ENCODE measurements at regions not wholly inside any gene's neighbourhood (a gene's known extent, or its start where the extent isn't known, plus 50 kb on each side); places are given as distances from the start of the nearest gene placed in this dataset.

DNA sequence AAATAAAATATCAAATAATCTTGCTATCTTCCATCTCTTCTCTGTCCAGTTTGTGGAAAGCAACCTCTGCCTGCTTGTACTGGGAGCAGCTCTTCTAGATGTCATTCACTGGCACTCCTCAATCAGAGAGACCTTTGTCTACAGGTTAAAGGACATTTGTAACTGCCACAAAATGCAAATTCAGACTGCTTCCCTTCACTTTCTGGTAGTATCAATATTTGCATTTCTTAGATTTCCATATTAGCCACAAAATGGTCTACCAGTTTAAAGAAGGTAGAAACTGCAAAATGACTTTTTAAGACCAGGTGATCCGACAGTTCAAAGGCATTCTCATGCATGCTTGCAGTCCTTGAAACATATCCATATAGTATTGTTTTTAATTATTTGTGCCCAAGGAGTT is 51.7 kb upstream of the RCN1 start:
- no peak for ATAC-seq (ENCODE audit: low read depth)
- TF ChIP-seq, protein P1, sequence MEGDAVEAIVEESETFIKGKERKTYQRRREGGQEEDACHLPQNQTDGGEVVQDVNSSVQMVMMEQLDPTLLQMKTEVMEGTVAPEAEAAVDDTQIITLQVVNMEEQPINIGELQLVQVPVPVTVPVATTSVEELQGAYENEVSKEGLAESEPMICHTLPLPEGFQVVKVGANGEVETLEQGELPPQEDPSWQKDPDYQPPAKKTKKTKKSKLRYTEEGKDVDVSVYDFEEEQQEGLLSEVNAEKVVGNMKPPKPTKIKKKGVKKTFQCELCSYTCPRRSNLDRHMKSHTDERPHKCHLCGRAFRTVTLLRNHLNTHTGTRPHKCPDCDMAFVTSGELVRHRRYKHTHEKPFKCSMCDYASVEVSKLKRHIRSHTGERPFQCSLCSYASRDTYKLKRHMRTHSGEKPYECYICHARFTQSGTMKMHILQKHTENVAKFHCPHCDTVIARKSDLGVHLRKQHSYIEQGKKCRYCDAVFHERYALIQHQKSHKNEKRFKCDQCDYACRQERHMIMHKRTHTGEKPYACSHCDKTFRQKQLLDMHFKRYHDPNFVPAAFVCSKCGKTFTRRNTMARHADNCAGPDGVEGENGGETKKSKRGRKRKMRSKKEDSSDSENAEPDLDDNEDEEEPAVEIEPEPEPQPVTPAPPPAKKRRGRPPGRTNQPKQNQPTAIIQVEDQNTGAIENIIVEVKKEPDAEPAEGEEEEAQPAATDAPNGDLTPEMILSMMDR (IDR thresholded peaks at IDR 0.05; ENCODE audit: poor library complexity, severe bottlenecking), result no peak
- Histone ChIP-seq H3K27me3 (ENCODE audit: insufficient read depth, poor library complexity, severe bottlenecking) (peaks cover 3% of the 10 kb centered on the region), H3K27ac (ENCODE audit: poor library complexity, severe bottlenecking) (no peak overlapping the region), H3K4me3 (ENCODE audit: severe bottlenecking) (no peak overlapping the region), H3K4me1 (ENCODE audit: insufficient read depth, poor library complexity, severe bottlenecking) (no peaks in the 10 kb centered on the region), H3K36me3 (ENCODE audit: low read depth) (no peaks in the 10 kb centered on the region), H3K9me3 (ENCODE audit: severe bottlenecking) (no peaks in the 10 kb centered on the region)
- DNase-seq (ENCODE audit: low spot score), result no peak

DNA sequence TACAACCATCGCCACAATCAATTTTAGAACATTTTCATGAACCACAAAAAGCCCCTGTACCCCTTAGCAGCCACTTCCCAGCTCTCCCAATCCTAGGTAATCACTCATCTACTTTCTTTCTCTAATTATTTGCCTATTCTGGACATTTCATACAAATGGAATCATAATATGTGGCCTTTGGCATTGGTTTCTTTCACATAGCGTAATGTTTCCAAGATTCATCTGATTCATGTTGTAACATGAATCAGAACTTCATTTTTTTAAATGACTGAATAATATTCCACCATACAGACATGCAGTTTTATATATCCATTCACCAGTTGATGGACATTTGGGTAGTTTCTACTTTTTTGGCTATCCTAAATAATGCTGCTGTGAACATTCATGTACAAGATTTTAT is 56.2 kb upstream of the RCN1 start:
- Histone ChIP-seq H3K36me3 (ENCODE audit: low read depth) (no peaks in the 10 kb centered on the region), H3K9me3 (ENCODE audit: severe bottlenecking) (no peaks in the 10 kb centered on the region), H3K4me3 (ENCODE audit: severe bottlenecking) (no peak overlapping the region), H3K27me3 (ENCODE audit: insufficient read depth, poor library complexity, severe bottlenecking) (peaks cover 3% of the 10 kb centered on the region), H3K27ac (ENCODE audit: poor library complexity, severe bottlenecking) (no peak overlapping the region), H3K4me1 (ENCODE audit: insufficient read depth, poor library complexity, severe bottlenecking) (no peaks in the 10 kb centered on the region)
- ATAC-seq (ENCODE audit: low read depth) (no peak), DNase-seq (ENCODE audit: low spot score) (no peak)
- TF ChIP-seq, protein P1 (IDR thresholded peaks at IDR 0.05; ENCODE audit: poor library complexity, severe bottlenecking), result no peak

DNA sequence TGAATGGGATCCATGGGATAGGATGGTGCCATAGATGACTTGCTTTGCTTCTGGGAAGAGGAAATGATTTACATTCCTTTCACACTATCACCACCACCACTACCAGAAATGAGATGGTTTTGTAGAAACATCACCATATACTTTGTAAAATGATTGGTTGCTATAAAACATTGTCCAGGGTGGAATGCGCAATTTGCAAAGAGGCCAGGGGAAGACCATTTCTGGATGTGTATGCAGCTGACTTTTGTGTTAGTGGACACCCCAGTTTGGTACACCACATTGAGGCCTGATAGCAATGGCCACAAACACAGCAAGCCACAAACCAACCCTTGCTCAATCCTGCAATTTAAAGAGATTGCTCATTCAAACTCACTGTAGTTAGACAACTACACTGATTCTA is 56.7 kb upstream of the RCN1 start:
- Histone ChIP-seq H3K9me3 (ENCODE audit: severe bottlenecking) (no peaks in the 10 kb centered on the region), H3K27ac (ENCODE audit: poor library complexity, severe bottlenecking) (no peak overlapping the region), H3K36me3 (ENCODE audit: low read depth) (no peaks in the 10 kb centered on the region), H3K4me3 (ENCODE audit: severe bottlenecking) (no peak overlapping the region), H3K4me1 (ENCODE audit: insufficient read depth, poor library complexity, severe bottlenecking) (no peaks in the 10 kb centered on the region), H3K27me3 (ENCODE audit: insufficient read depth, poor library complexity, severe bottlenecking) (peaks cover 3% of the 10 kb centered on the region)
- DNase-seq (ENCODE audit: low spot score), result no peak
- TF ChIP-seq, protein P1 (IDR thresholded peaks at IDR 0.05; ENCODE audit: poor library complexity, severe bottlenecking), result no peak
- no peak for ATAC-seq (ENCODE audit: low read depth)

DNA sequence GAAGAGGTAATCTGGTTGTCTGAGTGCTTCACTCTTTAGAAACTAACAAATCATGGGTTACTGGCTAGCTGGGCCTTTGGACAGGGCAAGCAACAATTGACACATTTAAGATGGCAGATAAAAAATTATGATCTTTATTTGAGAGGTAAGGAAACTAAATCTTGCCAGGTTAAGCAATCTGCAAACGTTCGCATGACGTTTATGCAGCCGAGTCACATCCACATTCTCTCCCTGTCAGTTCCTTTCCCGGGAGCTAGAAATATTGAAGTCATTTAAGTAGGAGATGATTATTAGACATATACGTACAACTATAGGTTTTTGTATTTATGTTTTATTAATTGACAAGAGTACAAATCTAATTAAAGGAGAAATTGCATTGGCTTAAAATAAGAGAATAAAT is 57.4 kb upstream of the RCN1 start:
- DNase-seq (ENCODE audit: low spot score), result no peak
- ATAC-seq (ENCODE audit: low read depth), result no peak
- Histone ChIP-seq H3K36me3 (ENCODE audit: low read depth) (no peaks in the 10 kb centered on the region), H3K27me3 (ENCODE audit: insufficient read depth, poor library complexity, severe bottlenecking) (peaks cover 3% of the 10 kb centered on the region), H3K9me3 (ENCODE audit: severe bottlenecking) (no peaks in the 10 kb centered on the region), H3K4me1 (ENCODE audit: insufficient read depth, poor library complexity, severe bottlenecking) (no peaks in the 10 kb centered on the region), H3K27ac (ENCODE audit: poor library complexity, severe bottlenecking) (no peak overlapping the region), H3K4me3 (ENCODE audit: severe bottlenecking) (no peak overlapping the region)
- TF ChIP-seq, protein P1 (IDR thresholded peaks at IDR 0.05; ENCODE audit: poor library complexity, severe bottlenecking), result no peak

DNA sequence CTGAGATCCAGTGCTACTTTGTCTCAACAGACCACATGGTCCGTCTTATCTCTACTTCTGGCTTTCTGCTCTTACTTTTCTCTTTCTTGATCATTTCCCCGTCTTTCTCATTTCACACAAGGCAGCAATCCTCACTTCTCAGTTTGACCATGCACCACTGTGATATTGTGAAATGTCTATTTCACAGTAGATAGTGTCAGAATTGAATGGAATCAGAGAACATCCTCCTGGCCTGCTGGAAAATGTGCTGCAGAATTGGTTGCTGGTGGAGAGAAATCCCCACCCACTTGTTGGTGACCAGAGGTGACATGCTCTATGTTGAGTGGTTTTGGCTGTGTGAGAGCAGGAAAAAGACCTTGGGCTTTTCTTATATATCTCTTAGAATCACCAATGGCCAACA is 57.8 kb upstream of the RCN1 start:
- no peak for DNase-seq (ENCODE audit: low spot score)

More for the DNA sequence above, 57.8 kb upstream of the RCN1 start:
- TF ChIP-seq, protein P1 (IDR thresholded peaks at IDR 0.05; ENCODE audit: poor library complexity, severe bottlenecking), result no peak
- Histone ChIP-seq H3K36me3 (ENCODE audit: low read depth) (no peaks in the 10 kb centered on the region), H3K9me3 (ENCODE audit: severe bottlenecking) (no peaks in the 10 kb centered on the region), H3K27ac (ENCODE audit: poor library complexity, severe bottlenecking) (no peak overlapping the region), H3K27me3 (ENCODE audit: insufficient read depth, poor library complexity, severe bottlenecking) (peaks cover 3% of the 10 kb centered on the region), H3K4me3 (ENCODE audit: severe bottlenecking) (no peak overlapping the region), H3K4me1 (ENCODE audit: insufficient read depth, poor library complexity, severe bottlenecking) (no peaks in the 10 kb centered on the region)
- ATAC-seq (ENCODE audit: low read depth), result no peak

Measured in RWPE2 (cell line).